ENCODE measurements at regions not wholly inside any gene's neighbourhood (a gene's known extent, or its start where the extent isn't known, plus 50 kb on each side); places are given as distances from the start of the nearest gene placed in this dataset.

- TF ChIP-seq POLR2A (IDR thresholded peaks at IDR 0.05) (no peak), CTCF (IDR thresholded peaks at IDR 0.05) (no peak)
These were observed 71.4 kb upstream of the CLDN10 start for GRCh38 chr13:95480791-95481780.

Measured in testis (tissue), 2 donors.